OCI-LY7 (cell line): ENCODE measurements at regions not wholly inside any gene's neighbourhood (a gene's known extent, or its start where the extent isn't known, plus 50 kb on each side); places are given as distances from the start of the nearest gene placed in this dataset.

Experiments
- BruUV-seq: library from RNA; stranded (reverse); fragments of 400-500 nt; replicated peaks from 2 replicates; lab custom pipeline; 2021; lab: Mats Ljungman, UMichigan
- CTCF ChIA-PET: fragments of 300-600 bp; sonication (Branson Sonifier 250); formaldehyde crosslinking; loops from one replicate; lab custom pipeline; 2022; ENCODE audit warnings: antibody characterized with exemption; ENCODE audit not compliant: unreplicated experiment; lab: Charles Lee
- POLR2A ChIA-PET: fragments of 300-600 bp; sonication (Branson Sonifier 250); formaldehyde crosslinking; loops from one replicate; lab custom pipeline; 2022; ENCODE audit warnings: antibody characterized with exemption; lab: Charles Lee
- DNase-seq: peaks from one replicate; pipeline ENCODE4 v3.0.0-alpha.2; 2015; ENCODE audit warnings: low spot score
- H2AFZ ChIP-seq: fragments of 200-600 bp; sonication (generic), shearing (Covaris generic); 2 replicates; pipeline ENCODE4 v1.6.1; 2014; ENCODE audit warnings: mild to moderate bottlenecking, antibody characterized with exemption, low read length, moderate library complexity
- H3K27ac ChIP-seq: fragments of 200-600 bp; sonication (generic); 2 replicates; pipeline ENCODE4 v1.5.1; 2014; ENCODE audit warnings: mixed run types, low read depth, mild to moderate bottlenecking, moderate library complexity, low read length, inconsistent platforms; ENCODE audit not compliant: poor library complexity, severe bottlenecking
- H3K36me3 ChIP-seq: fragments of 200-600 bp; sonication (generic); 2 replicates; pipeline ENCODE4 v1.6.1; 2014; ENCODE audit warnings: mild to moderate bottlenecking, antibody characterized with exemption, low read length, moderate library complexity, mixed read lengths; ENCODE audit not compliant: insufficient read depth
- H3K4me1 ChIP-seq: fragments of 200-600 bp; sonication (generic); 2 replicates; pipeline ENCODE4 v1.5.1; 2014; ENCODE audit warnings: mild to moderate bottlenecking, low read length; ENCODE audit not compliant: insufficient read depth, poor library complexity, severe bottlenecking
- H3K4me2 ChIP-seq: fragments of 200-600 bp; sonication (generic); 2 replicates; pipeline ENCODE4 v1.6.1; 2014; ENCODE audit warnings: mild to moderate bottlenecking, low read length
- H3K4me3 ChIP-seq: fragments of 200-600 bp; sonication (generic); 2 replicates; pipeline ENCODE4 v1.5.1; 2014; ENCODE audit warnings: mild to moderate bottlenecking, low read depth, low read length; ENCODE audit not compliant: poor library complexity, severe bottlenecking
- H3K79me2 ChIP-seq: fragments of 200-600 bp; sonication (generic); 2 replicates; pipeline ENCODE4 v1.6.1; 2016; ENCODE audit warnings: low read depth, mild to moderate bottlenecking, low read length, moderate library complexity, mixed read lengths; ENCODE audit not compliant: insufficient read depth
- H3K9me2 ChIP-seq: fragments of 200-600 bp; sonication (generic); 2 replicates; pipeline ENCODE4 v1.6.1; 2016; ENCODE audit warnings: mild to moderate bottlenecking, low read length, mixed read lengths; ENCODE audit not compliant: insufficient read depth
- H3K9me3 ChIP-seq: fragments of 200-600 bp; sonication (generic); 2 replicates; pipeline ENCODE4 v1.6.1; 2014; ENCODE audit warnings: mild to moderate bottlenecking, mixed run types, low read length, mixed read lengths
- H4K20me1 ChIP-seq: fragments of 200-600 bp; sonication (generic); 2 replicates; pipeline ENCODE4 v1.6.1; 2014; ENCODE audit warnings: mild to moderate bottlenecking, antibody characterized with exemption, low read length, moderate library complexity, mixed read lengths; ENCODE audit not compliant: insufficient read depth
- CTCF ChIP-seq: fragments of 200-600 bp; sonication (generic); conservative IDR thresholded peaks from 2 replicates; pipeline ENCODE4 v1.5.1; 2014; ENCODE audit warnings: mild to moderate bottlenecking, antibody characterized with exemption, low read length, moderate library complexity, mixed read lengths
- EZH2phosphoT487 ChIP-seq: fragments of 200-600 bp; sonication (generic); IDR thresholded peaks from 2 replicates; pipeline ENCODE4 v1.6.1; 2018; ENCODE audit warnings: low read depth, borderline replicate concordance, mild to moderate bottlenecking, mixed run types, antibody characterized with exemption, low read length, moderate library complexity, mixed read lengths
- intact Hi-C: fragments of 100-400 bp; cut with micrococcal nuclease; formaldehyde crosslinking; loops from one replicate; pipeline ENCODE4 v1.10.0; 2022; ENCODE audit not compliant: unreplicated experiment

GRCh38 chr13:34145061-34145460, 327.1 kb downstream of the RFC3 start:
- DNase-seq: no peak
- no peak overlapping the region for H3K4me2 ChIP-seq
- H2AFZ ChIP-seq: no peak overlapping the region
- no peaks in the 10 kb centered on the region for H3K9me2 ChIP-seq
- POLR2A ChIA-PET: interaction anchor here (1.2 kb wide), 1 partner anchor 9 kb away, joined by 3 read pairs; no protein-coding TSS in a partner anchor
- CTCF ChIA-PET: no interaction called here
- H3K36me3 ChIP-seq: no peaks in the 10 kb centered on the region
- no TSS peak for BruUV-seq
- H3K4me1 ChIP-seq: no peaks in the 10 kb centered on the region
- intact Hi-C loops: no loop called here
- no peak overlapping the region for H3K27ac ChIP-seq
- H3K9me3 ChIP-seq: no peaks in the 10 kb centered on the region
- no peaks in the 10 kb centered on the region for H4K20me1 ChIP-seq
- TF ChIP-seq EZH2phosphoT487: no peak
- no peak for TF ChIP-seq CTCF
- no peaks in the 10 kb centered on the region for H3K79me2 ChIP-seq
- no peak overlapping the region for H3K4me3 ChIP-seq

DNA sequence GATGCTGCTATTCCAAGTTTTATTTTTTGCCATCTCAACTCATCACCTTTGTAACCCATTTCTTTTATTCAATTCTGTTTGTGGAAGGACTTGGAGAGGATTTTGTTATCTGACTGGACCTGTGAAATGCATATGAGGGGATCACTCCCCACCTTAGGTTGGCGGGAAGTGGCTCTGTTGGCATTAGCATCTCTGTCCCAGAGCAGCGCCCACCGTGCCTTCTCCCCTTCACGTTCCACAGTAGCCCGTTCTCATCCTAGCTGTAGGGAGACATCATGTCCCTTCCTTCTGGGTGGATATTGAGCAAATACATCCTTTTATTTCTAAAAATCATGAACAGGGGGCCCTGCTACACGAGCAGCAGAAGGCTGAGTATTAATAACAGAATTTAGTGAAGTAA, 330.4 kb downstream of the RFC3 start:
- Histone ChIP-seq H3K4me2 (no peak overlapping the region), H3K4me3 (no peak overlapping the region), H3K36me3 (no peaks in the 10 kb centered on the region), H3K79me2 (no peaks in the 10 kb centered on the region), H2AFZ (no peak overlapping the region), H3K4me1 (no peaks in the 10 kb centered on the region), H3K9me3 (no peaks in the 10 kb centered on the region), H3K9me2 (no peaks in the 10 kb centered on the region), H3K27ac (no peak overlapping the region), H4K20me1 (no peaks in the 10 kb centered on the region)
- intact Hi-C loops: no loop called here
- ChIA-PET CTCF (no interaction called here), POLR2A (no interaction called here)
- DNase-seq: no peak
- BruUV-seq: no TSS peak
- no peak for TF ChIP-seq CTCF
- no peak for TF ChIP-seq EZH2phosphoT487

GRCh38 chr13:34151885-34152284, 333.9 kb downstream of the RFC3 start:
- intact Hi-C loops: no loop called here

More at GRCh38 chr13:34151885-34152284, 333.9 kb downstream of the RFC3 start:
- Histone ChIP-seq H3K9me3 (no peaks in the 10 kb centered on the region), H3K4me1 (no peaks in the 10 kb centered on the region), H2AFZ (no peak overlapping the region), H4K20me1 (no peaks in the 10 kb centered on the region), H3K27ac (no peak overlapping the region), H3K9me2 (no peaks in the 10 kb centered on the region), H3K79me2 (no peaks in the 10 kb centered on the region), H3K36me3 (no peaks in the 10 kb centered on the region), H3K4me3 (no peak overlapping the region), H3K4me2 (no peak overlapping the region)
- BruUV-seq: no TSS peak
- TF ChIP-seq EZH2phosphoT487 (no peak), CTCF (no peak)
- ChIA-PET POLR2A (interaction anchor here (2.1 kb wide), 1 partner anchor 13 kb away, joined by 6 read pairs; no protein-coding TSS in a partner anchor), CTCF (no interaction called here)
- no peak for DNase-seq
